ENCODE measurements at regions not wholly inside any gene's neighbourhood (a gene's known extent, or its start where the extent isn't known, plus 50 kb on each side); places are given as distances from the start of the nearest gene placed in this dataset.

- no peak for DNase-seq
- TF ChIP-seq GATA1 (IDR thresholded peaks at IDR 0.05; ENCODE audit: low read depth, low read length): no peak
- TF ChIP-seq POLR2A (IDR thresholded peaks at IDR 0.05; ENCODE audit: low read length): no peak
Measured at GRCh38 chr2:185128996-185129395, 530.7 kb downstream of the ZNF804A start.

- TF ChIP-seq POLR2A (IDR thresholded peaks at IDR 0.05; ENCODE audit: low read length): no peak
- no peak for TF ChIP-seq GATA1 (IDR thresholded peaks at IDR 0.05; ENCODE audit: low read depth, low read length)
- DNase-seq: no peak
Measured at GRCh38 chr2:185130685-185131084, 532.4 kb downstream of the ZNF804A start.

GRCh38 chr2:185132501-185133041, 534.2 kb downstream of the ZNF804A start:
- no peak for TF ChIP-seq POLR2A (IDR thresholded peaks at IDR 0.05; ENCODE audit: low read length)
- TF ChIP-seq GATA1 (IDR thresholded peaks at IDR 0.05; ENCODE audit: low read depth, low read length): no peak
- no peak for DNase-seq

GRCh38 chr2:185137700-185138099, 539.4 kb downstream of the ZNF804A start:
- no peak for DNase-seq
- no peak for TF ChIP-seq GATA1 (IDR thresholded peaks at IDR 0.05; ENCODE audit: low read depth, low read length)
- no peak for TF ChIP-seq POLR2A (IDR thresholded peaks at IDR 0.05; ENCODE audit: low read length)

GRCh38 chr2:185142677-185143076, 544.3 kb downstream of the ZNF804A start:
- TF ChIP-seq GATA1 (IDR thresholded peaks at IDR 0.05; ENCODE audit: low read depth, low read length): no peak
- TF ChIP-seq POLR2A (IDR thresholded peaks at IDR 0.05; ENCODE audit: low read length): no peak
- no peak for DNase-seq

GRCh38 chr2:185144159-185144919, 546.0 kb downstream of the ZNF804A start:
- no peak for DNase-seq
- TF ChIP-seq POLR2A (IDR thresholded peaks at IDR 0.05; ENCODE audit: low read length) (no peak), GATA1 (IDR thresholded peaks at IDR 0.05; ENCODE audit: low read depth, low read length) (no peak)

- no peak for DNase-seq
- TF ChIP-seq GATA1 (IDR thresholded peaks at IDR 0.05; ENCODE audit: low read depth, low read length) (no peak), POLR2A (IDR thresholded peaks at IDR 0.05; ENCODE audit: low read length) (no peak)
Measured at GRCh38 chr2:185145316-185146121, 547.2 kb downstream of the ZNF804A start.

- TF ChIP-seq POLR2A (IDR thresholded peaks at IDR 0.05; ENCODE audit: low read length): no peak
- TF ChIP-seq GATA1 (IDR thresholded peaks at IDR 0.05; ENCODE audit: low read depth, low read length): no peak
- no peak for DNase-seq
Measured at GRCh38 chr2:185147361-185147760, 549.0 kb downstream of the ZNF804A start.

GRCh38 chr2:185152186-185152585, 553.9 kb downstream of the ZNF804A start:
- no peak for TF ChIP-seq GATA1 (IDR thresholded peaks at IDR 0.05; ENCODE audit: low read depth, low read length)
- no peak for TF ChIP-seq POLR2A (IDR thresholded peaks at IDR 0.05; ENCODE audit: low read length)
- no peak for DNase-seq

GRCh38 chr2:185161701-185162100, 563.4 kb downstream of the ZNF804A start:
- no peak for TF ChIP-seq POLR2A (IDR thresholded peaks at IDR 0.05; ENCODE audit: low read length)
- no peak for TF ChIP-seq GATA1 (IDR thresholded peaks at IDR 0.05; ENCODE audit: low read depth, low read length)
- DNase-seq: no peak

GRCh38 chr2:185174353-185174752, 564.3 kb upstream of the FSIP2 start:
- TF ChIP-seq GATA1 (IDR thresholded peaks at IDR 0.05; ENCODE audit: low read depth, low read length) (no peak), POLR2A (IDR thresholded peaks at IDR 0.05; ENCODE audit: low read length) (no peak)
- DNase-seq: no peak

- no peak for TF ChIP-seq POLR2A (IDR thresholded peaks at IDR 0.05; ENCODE audit: low read length)
- no peak for TF ChIP-seq GATA1 (IDR thresholded peaks at IDR 0.05; ENCODE audit: low read depth, low read length)
- no peak for DNase-seq
Measured at GRCh38 chr2:185179743-185180142, 558.9 kb upstream of the FSIP2 start.

GRCh38 chr2:185181901-185182300, 556.7 kb upstream of the FSIP2 start:
- TF ChIP-seq GATA1 (IDR thresholded peaks at IDR 0.05; ENCODE audit: low read depth, low read length) (no peak), POLR2A (IDR thresholded peaks at IDR 0.05; ENCODE audit: low read length) (no peak)
- no peak for DNase-seq

GRCh38 chr2:185185044-185185443, 553.6 kb upstream of the FSIP2 start:
- no peak for TF ChIP-seq GATA1 (IDR thresholded peaks at IDR 0.05; ENCODE audit: low read depth, low read length)
- TF ChIP-seq POLR2A (IDR thresholded peaks at IDR 0.05; ENCODE audit: low read length): no peak
- no peak for DNase-seq
